ENCODE measurements at regions not wholly inside any gene's neighbourhood (a gene's known extent, or its start where the extent isn't known, plus 50 kb on each side); places are given as distances from the start of the nearest gene placed in this dataset.

DNA sequence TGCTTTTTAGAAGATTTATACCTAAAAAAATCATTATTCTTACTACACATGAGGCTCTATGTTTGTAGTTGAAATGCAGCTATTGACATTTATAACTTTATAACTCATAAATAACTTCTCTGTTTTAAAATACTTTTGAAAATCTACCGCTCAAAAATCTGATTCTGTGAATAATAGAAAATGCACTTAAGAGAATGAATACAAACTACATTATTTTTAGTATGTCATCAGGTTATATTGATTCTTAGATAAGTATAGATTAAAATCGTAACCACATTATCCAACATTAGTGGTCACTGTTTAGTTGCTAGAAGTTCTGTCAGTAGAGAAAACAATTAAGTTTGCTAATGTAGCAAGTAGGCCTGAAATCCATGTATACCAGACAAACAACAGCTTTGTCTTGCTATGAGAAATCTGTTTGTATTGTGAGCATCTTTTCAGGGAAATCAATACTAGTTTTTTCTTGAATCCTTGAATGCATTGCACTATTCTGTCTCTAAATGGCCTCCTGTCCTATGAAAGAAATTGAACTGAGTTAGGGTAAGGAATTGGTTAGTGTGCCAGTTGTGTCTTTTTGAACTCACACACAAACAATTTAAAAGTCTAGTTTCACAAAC is 116.5 kb upstream of the HDAC9 start:
- Histone ChIP-seq H3K27me3 (ENCODE audit: control insufficient read depth, insufficient read depth, low read length) (no peaks in the 10 kb centered on the region), H3K36me3 (ENCODE audit: insufficient read depth, low read length) (no peaks in the 10 kb centered on the region), H3K9ac (ENCODE audit: low read depth, low read length) (no peak overlapping the region), H3K4me2 (ENCODE audit: low read length) (no peak overlapping the region), H3K4me1 (ENCODE audit: control insufficient read depth, insufficient read depth, low read length) (peaks cover 3% of the 10 kb centered on the region), H3K4me3 (ENCODE audit: low read length) (no peak overlapping the region), H3K9me3 (replicated peaks; ENCODE audit: low read length) (no peaks in the 10 kb centered on the region)

DNA sequence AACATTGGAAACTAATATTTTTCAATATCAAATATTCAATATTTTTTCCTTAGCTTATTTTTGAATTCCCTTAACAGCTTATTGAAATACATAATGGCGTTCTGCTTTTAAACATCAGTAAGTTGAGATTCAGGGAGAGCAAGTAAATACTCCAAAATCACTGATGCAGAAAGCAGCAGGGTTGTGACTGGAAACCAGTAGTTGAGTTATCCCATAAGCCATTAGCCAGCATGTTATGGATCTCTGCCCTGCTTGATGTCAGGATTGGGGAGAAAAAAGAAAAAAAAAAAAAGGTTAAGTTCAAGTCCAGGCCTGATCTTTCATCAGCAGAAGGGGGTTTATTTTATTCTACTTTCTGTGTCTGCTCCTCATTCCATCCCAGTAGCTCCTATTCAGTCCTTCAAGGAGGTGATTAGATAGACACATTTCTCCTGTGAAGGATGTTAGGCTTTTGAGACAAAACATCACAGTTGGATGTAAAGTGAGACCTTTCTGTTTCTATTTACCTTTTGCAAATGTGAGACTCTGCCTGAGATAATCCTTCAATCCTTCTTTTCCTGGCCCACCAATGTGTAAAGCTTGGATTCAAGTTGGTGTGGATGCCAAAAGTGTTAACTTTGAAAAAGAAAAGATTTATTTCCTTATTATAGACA is 110.9 kb upstream of the HDAC9 start:
- Histone ChIP-seq H3K4me3 (ENCODE audit: low read length) (no peak overlapping the region), H3K36me3 (ENCODE audit: insufficient read depth, low read length) (no peaks in the 10 kb centered on the region), H3K4me2 (ENCODE audit: low read length) (no peak overlapping the region), H3K4me1 (ENCODE audit: control insufficient read depth, insufficient read depth, low read length) (peaks cover 11% of the 10 kb centered on the region), H3K9me3 (replicated peaks; ENCODE audit: low read length) (no peaks in the 10 kb centered on the region), H3K27me3 (ENCODE audit: control insufficient read depth, insufficient read depth, low read length) (no peaks in the 10 kb centered on the region), H3K9ac (ENCODE audit: low read depth, low read length) (no peak overlapping the region)

DNA sequence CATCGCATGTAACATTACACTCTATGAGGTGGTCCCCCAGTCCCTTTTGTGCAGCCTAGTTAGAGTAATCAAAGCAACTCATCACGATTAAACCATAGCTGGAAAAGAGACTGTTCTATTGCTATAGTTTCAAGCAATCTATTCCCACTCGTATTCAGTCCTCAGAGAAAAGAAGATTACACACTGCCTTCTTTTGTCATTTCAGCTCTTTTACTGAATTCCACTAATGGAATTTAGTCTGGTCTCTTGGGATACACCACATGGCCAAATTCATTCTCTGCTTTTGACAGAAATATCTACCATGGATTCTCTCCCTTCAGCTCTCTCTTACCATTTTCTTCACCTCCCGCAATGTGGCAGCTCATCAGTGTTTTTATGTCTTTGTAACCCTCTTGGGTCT is 108.9 kb upstream of the HDAC9 start:
- Histone ChIP-seq H3K4me1 (ENCODE audit: control insufficient read depth, insufficient read depth, low read length) (peaks cover 21% of the 10 kb centered on the region), H3K9ac (ENCODE audit: low read depth, low read length) (no peak overlapping the region), H3K4me3 (ENCODE audit: low read length) (no peak overlapping the region), H3K36me3 (ENCODE audit: insufficient read depth, low read length) (no peaks in the 10 kb centered on the region), H3K27me3 (ENCODE audit: control insufficient read depth, insufficient read depth, low read length) (no peaks in the 10 kb centered on the region), H3K4me2 (ENCODE audit: low read length) (no peak overlapping the region), H3K9me3 (replicated peaks; ENCODE audit: low read length) (no peaks in the 10 kb centered on the region)

DNA sequence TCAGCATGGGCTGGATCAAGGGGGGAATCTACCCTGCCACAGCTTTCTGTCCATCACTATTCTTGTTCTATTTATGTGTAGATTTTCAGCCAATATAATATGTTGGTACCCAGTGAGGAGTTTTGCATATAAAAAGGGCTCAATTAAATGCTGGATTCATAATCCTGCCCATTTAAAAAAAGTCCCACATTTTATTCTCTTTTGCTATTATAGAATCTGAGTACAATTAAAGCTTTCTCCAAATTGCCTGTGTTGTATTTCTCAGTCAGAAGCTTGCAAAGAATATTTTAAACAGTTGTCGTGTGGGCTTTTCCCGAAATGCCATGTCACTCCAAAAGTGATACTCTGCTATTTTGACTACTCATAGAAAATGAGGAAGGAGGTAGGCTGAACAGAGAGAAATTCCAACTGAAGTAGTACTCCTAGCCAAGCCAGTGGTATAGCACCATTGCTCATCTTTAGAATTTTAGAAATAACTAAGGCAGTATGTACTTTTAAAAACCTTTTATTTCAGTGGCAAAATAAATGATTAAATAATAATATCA is 108.3 kb upstream of the HDAC9 start:
- Histone ChIP-seq H3K27me3 (ENCODE audit: control insufficient read depth, insufficient read depth, low read length) (no peaks in the 10 kb centered on the region), H3K4me2 (ENCODE audit: low read length) (no peak overlapping the region), H3K36me3 (ENCODE audit: insufficient read depth, low read length) (no peaks in the 10 kb centered on the region), H3K4me3 (ENCODE audit: low read length) (no peak overlapping the region), H3K4me1 (ENCODE audit: control insufficient read depth, insufficient read depth, low read length) (peaks cover 21% of the 10 kb centered on the region), H3K9ac (ENCODE audit: low read depth, low read length) (no peak overlapping the region), H3K9me3 (replicated peaks; ENCODE audit: low read length) (no peaks in the 10 kb centered on the region)

DNA sequence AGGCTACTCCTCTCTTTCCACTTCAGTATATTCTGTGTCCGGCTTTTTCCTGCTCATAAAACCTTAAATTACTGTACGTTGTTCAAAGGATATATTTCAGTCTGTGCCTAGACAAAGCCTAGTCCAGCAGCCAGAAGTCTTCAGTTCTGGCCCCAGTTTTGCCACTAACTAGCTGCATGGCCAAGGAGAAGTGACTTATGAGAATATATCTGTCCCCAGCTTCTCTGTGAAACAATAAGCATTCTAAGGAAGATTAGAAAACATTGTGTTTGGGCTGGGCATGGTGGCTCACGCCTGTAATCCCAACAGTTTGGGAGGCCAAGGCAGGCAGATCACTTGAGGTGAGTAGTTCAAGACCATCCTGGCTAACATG is 105.0 kb upstream of the HDAC9 start:
- Histone ChIP-seq H3K9ac (ENCODE audit: low read depth, low read length) (peak overlapping the region; percentile 1), H3K4me2 (ENCODE audit: low read length) (peak overlapping the region; percentile 24), H3K4me3 (ENCODE audit: low read length) (no peak overlapping the region), H3K9me3 (replicated peaks; ENCODE audit: low read length) (no peaks in the 10 kb centered on the region), H3K4me1 (ENCODE audit: control insufficient read depth, insufficient read depth, low read length) (peaks cover 21% of the 10 kb centered on the region), H3K36me3 (ENCODE audit: insufficient read depth, low read length) (no peaks in the 10 kb centered on the region), H3K27me3 (ENCODE audit: control insufficient read depth, insufficient read depth, low read length) (no peaks in the 10 kb centered on the region)

DNA sequence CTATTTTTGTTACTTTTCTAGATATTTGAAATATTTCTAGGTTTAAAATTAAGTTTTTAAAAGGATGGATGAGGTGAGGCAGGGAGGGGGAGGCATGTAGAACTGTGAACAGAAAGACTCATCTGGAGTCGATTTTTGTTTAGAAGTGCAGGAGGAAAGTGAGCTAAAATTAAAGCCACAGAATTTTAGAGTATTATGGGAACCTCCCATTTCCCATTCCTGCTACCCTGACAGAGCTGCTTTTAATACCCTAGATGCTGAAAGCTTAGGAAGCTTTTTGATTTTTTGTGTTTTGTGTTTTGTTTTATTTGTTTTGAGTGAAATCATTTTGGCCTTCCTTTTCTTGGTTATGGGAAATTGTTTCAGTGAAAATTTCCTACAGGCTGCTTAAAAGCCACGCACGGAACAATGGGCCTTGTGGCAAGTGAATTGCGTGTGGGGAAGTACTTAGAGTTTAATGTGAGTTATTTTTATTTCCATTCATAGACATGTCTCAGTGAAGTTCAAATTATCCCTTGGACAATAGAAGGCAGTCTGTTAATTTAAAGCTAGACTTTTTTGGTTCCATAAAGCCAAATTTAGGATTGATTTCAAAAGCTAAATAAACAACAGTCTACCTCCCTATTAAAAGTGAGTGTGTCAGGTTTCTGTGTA is 102.0 kb upstream of the HDAC9 start:
- no peaks in the 10 kb centered on the region for H3K27me3 ChIP-seq (ENCODE audit: control insufficient read depth, insufficient read depth, low read length)
- no peaks in the 10 kb centered on the region for H3K36me3 ChIP-seq (ENCODE audit: insufficient read depth, low read length)
- peaks cover 21% of the 10 kb centered on the region for H3K4me1 ChIP-seq (ENCODE audit: control insufficient read depth, insufficient read depth, low read length)
- no peak overlapping the region for H3K9ac ChIP-seq (ENCODE audit: low read depth, low read length)
- H3K4me3 ChIP-seq (ENCODE audit: low read length), result no peak overlapping the region
- H3K4me2 ChIP-seq (ENCODE audit: low read length), result no peak overlapping the region
- no peaks in the 10 kb centered on the region for H3K9me3 ChIP-seq (replicated peaks; ENCODE audit: low read length)

DNA sequence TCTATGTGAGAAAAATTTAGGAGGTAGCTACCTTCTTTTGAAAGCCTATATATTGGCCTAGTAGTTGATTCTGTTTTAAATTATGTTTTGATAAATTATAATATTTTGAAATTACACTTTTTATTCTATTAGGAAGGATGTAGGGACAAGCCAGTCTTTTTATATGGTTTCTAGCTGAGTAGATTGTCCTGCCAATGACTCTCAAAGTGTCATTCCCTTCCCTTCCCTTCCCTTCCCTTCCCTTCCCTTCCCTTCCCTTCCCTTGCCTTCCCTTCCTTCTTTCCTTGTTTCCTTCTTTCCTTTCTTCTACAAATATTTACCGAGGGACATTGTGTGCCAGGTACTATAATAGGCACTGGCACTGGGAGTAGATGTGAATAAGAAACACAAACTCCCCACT is 99.7 kb upstream of the HDAC9 start:
- H3K36me3 ChIP-seq (ENCODE audit: insufficient read depth, low read length), result no peaks in the 10 kb centered on the region
- no peak overlapping the region for H3K4me3 ChIP-seq (ENCODE audit: low read length)
- peaks cover 4% of the 10 kb centered on the region for H3K4me1 ChIP-seq (ENCODE audit: control insufficient read depth, insufficient read depth, low read length)
- no peak overlapping the region for H3K9ac ChIP-seq (ENCODE audit: low read depth, low read length)
- no peaks in the 10 kb centered on the region for H3K9me3 ChIP-seq (replicated peaks; ENCODE audit: low read length)
- H3K4me2 ChIP-seq (ENCODE audit: low read length), result no peak overlapping the region
- no peaks in the 10 kb centered on the region for H3K27me3 ChIP-seq (ENCODE audit: control insufficient read depth, insufficient read depth, low read length)

DNA sequence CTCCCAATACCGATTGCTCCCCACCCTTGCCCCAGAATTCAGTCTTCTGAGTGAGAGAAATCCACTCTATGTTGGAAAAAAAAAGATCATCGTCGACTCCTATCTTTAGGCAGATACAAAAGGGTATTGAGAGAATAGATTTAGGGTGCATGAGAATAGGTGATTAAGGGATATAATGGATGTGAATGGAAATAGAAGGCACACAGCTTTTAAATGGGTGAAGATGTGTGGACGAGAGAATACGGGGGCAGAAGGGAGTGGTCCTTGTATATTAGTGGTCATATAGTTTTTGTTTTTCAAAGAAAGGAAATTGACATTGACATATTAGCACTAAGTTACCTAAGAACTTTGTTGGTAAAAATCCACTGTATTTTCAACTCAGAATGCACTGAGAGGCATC is 98.6 kb upstream of the HDAC9 start:
- Histone ChIP-seq H3K36me3 (ENCODE audit: insufficient read depth, low read length) (no peaks in the 10 kb centered on the region), H3K4me1 (ENCODE audit: control insufficient read depth, insufficient read depth, low read length) (peaks cover 4% of the 10 kb centered on the region), H3K4me2 (ENCODE audit: low read length) (no peak overlapping the region), H3K27me3 (ENCODE audit: control insufficient read depth, insufficient read depth, low read length) (no peaks in the 10 kb centered on the region), H3K9ac (ENCODE audit: low read depth, low read length) (no peak overlapping the region), H3K9me3 (replicated peaks; ENCODE audit: low read length) (no peaks in the 10 kb centered on the region), H3K4me3 (ENCODE audit: low read length) (no peak overlapping the region)

DNA sequence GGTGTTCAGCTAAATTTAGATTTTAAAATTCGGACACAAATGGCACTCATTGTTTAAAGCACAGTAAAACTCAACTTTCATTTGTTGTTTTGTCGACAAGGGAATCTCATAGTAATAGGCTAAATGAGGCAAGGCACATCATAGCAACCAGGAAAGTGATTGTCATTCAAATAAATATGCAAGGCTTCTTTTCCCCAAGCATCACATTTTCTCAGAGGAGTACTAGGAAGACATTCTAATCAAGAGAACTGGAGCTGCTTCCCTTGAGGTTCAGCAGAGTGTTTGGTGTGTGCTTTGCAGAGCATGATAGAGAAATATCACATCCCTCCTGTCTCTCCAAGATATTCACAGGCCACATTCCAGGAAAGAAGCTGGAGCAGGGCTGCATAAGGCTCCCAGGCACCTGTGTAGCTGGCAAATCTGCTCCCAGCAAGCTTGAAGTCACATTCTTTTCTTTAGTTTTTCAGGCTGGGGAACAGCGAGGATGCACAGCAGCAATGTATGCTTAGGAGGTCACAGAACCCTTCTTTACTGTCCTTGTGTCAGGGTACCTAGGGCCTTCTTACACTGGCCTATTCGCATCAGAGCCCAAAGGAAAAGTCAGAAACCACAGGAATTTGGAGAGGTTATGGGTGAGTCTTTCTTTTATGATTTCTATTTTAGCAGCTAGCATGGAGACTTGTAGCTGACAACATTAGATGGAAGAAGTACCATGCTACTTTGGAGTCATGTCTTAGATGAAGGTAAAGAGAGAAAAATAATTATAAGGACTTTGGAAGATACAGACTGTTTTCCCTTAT is 95.9 kb upstream of the HDAC9 start:
- Histone ChIP-seq H3K36me3 (ENCODE audit: insufficient read depth, low read length) (no peaks in the 10 kb centered on the region), H3K9me3 (replicated peaks; ENCODE audit: low read length) (no peaks in the 10 kb centered on the region), H3K9ac (ENCODE audit: low read depth, low read length) (no peak overlapping the region), H3K4me3 (ENCODE audit: low read length) (no peak overlapping the region), H3K4me2 (ENCODE audit: low read length) (no peak overlapping the region), H3K27me3 (ENCODE audit: control insufficient read depth, insufficient read depth, low read length) (no peaks in the 10 kb centered on the region), H3K4me1 (ENCODE audit: control insufficient read depth, insufficient read depth, low read length) (peaks cover 14% of the 10 kb centered on the region)

DNA sequence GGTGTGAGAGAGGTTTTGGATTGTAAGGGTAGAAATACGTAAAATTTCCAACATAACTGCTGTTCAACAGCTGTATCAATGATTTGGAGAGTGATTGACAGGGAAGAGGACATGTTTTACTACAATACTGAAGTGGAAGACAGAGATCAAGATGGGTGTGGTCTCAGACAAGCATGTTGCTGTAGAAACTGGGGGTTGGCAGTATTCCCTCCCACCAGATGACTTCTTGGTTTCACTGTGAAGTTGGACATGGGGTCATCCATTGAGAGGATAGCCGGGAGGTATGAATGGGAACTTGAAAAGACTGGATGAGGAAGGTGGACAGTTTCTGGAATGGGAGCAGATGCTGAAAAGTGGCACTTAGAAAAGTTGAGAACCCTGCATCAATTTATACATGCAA is 95.3 kb upstream of the HDAC9 start:
- Histone ChIP-seq H3K4me2 (ENCODE audit: low read length) (no peak overlapping the region), H3K9me3 (replicated peaks; ENCODE audit: low read length) (no peaks in the 10 kb centered on the region), H3K36me3 (ENCODE audit: insufficient read depth, low read length) (no peaks in the 10 kb centered on the region), H3K9ac (ENCODE audit: low read depth, low read length) (no peak overlapping the region), H3K27me3 (ENCODE audit: control insufficient read depth, insufficient read depth, low read length) (no peaks in the 10 kb centered on the region), H3K4me3 (ENCODE audit: low read length) (no peak overlapping the region), H3K4me1 (ENCODE audit: control insufficient read depth, insufficient read depth, low read length) (peaks cover 14% of the 10 kb centered on the region)

DNA sequence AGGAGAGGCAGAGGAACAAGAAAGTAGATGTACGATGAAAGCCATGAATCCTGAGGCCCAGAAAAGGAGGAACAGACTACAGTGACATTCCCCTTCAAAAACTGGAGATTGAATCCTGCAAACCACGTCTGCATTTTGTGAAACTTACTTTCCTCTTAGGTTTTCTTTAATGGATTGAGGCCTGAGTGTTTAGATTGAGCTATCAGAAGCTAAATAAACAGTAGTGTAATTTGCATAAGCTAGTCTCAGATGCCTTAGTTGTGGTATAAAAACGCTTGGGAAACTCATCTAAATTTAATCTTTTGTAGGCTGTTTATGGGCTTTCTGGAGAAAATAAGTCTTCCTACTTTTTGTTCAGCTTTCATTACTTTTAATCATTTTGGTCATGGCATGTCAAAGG is 94.8 kb upstream of the HDAC9 start:
- H3K36me3 ChIP-seq (ENCODE audit: insufficient read depth, low read length), result no peaks in the 10 kb centered on the region
- H3K9me3 ChIP-seq (replicated peaks; ENCODE audit: low read length), result no peaks in the 10 kb centered on the region
- peaks cover 14% of the 10 kb centered on the region for H3K4me1 ChIP-seq (ENCODE audit: control insufficient read depth, insufficient read depth, low read length)
- no peaks in the 10 kb centered on the region for H3K27me3 ChIP-seq (ENCODE audit: control insufficient read depth, insufficient read depth, low read length)
- H3K9ac ChIP-seq (ENCODE audit: low read depth, low read length), result no peak overlapping the region
- no peak overlapping the region for H3K4me3 ChIP-seq (ENCODE audit: low read length)
- H3K4me2 ChIP-seq (ENCODE audit: low read length), result no peak overlapping the region
